GM18858 (cell line): ENCODE measurements at regions not wholly inside any gene's neighbourhood (a gene's known extent, or its start where the extent isn't known, plus 50 kb on each side); places are given as distances from the start of the nearest gene placed in this dataset.
"Not testable (repeated sequence)": the region's sequence is repeated elsewhere in the genome, so short reads cannot be mapped to it uniquely, and the experiment has no call there.

Experiments used
- ATAC-seq: cut with Tn5 transposase; IDR thresholded peaks from one replicate; pipeline ENCODE4 v1.9.1; 2021; ENCODE audit not compliant: unreplicated experiment

DNA sequence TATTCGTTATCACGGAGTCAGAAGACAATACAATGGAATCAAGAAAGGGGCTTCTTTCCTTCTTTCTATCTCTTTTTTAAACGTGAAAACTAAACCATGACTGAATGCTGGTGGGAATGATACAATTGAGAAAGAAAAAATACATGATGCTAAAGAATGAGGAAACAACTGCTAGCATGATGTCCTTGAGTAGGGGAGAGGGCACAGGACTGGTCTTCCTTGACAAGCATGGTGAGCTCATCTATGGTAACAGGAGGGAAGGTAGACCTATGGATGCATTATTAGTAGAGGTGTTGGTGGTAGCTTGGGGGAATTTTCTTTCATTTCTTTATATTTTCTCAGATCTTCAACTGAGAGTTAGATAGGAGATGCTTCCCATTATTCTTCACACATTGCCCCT, 88.9 kb upstream of the COL1A2 start:
- no peak for ATAC-seq

DNA sequence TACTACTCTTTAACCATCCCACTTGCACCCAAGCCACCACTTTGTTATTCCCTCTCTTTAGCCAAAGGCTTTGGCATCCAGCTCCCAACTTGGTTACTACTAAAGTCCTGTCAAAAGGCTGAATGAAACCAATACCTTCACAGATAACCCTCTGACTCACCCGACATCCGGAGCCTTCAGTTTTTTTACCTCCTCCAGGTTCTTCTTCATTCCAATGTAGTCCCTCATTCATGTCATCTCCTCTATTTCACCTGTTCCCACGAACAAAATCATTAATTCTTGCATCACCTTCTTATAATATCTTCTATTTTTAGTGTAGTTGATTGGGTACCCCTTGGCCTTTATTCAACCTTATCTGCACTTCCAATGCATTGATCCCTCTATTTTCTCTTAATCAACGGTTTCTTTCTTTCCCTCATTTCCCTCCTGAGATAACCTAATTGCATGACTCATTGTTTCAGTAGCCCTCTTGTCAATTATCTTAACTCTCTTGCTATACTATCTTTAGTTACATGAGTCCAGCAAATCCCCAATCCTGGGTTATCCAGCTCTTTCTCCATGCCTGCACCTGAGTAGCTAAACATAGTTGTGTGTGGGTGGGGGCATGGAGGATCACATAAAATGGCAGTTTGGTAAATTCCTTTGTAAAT, 87.2 kb upstream of the COL1A2 start:
- no peak for ATAC-seq

DNA sequence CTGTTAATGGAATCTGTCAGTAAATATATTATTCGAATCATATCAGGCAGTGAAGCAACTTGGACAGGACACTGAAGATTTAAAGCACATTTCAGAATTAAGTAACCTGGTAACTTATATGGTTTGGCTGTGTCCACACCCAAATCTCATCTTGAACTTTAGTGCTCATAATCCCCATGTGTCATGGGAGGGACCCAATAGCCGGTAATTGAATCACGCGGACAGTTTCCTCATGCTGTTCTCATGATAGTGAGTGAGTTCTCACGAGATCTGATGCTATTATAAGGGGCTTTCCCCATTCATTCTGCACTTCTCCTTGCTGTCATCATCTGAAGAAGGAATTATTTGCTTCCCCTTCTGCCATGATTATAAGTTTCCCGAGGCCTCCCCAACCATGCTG, 83.2 kb upstream of the COL1A2 start:
- no peak for ATAC-seq

- no peak for ATAC-seq
These were observed 80.8 kb upstream of the COL1A2 start for GRCh38 chr7:94313926-94314325.

GRCh38 chr7:94314413-94315410, 80.0 kb upstream of the COL1A2 start:
- no peak for ATAC-seq

- ATAC-seq: not testable (repeated sequence)
These were observed 73.6 kb upstream of the COL1A2 start for GRCh38 chr7:94321138-94321537.

DNA sequence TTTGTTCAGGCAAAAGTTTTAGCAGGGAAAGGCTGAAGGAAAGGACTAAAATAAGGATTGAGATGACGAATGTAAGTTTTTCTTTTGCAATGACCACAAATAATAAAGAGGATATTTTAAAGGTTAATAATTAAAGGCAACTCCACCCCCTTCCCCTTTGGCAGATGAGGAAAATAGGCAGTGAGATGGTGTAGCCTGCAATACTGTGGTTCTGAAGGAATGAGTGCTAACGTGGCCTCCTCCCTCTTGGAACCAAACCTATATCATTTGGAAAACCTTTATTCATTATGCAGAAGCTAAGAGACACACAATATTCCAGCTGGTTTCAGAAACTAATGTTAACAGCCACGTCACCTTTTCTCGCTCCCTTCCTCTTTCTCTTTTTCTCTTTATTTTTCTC, 70.9 kb upstream of the COL1A2 start:
- ATAC-seq: no peak

DNA sequence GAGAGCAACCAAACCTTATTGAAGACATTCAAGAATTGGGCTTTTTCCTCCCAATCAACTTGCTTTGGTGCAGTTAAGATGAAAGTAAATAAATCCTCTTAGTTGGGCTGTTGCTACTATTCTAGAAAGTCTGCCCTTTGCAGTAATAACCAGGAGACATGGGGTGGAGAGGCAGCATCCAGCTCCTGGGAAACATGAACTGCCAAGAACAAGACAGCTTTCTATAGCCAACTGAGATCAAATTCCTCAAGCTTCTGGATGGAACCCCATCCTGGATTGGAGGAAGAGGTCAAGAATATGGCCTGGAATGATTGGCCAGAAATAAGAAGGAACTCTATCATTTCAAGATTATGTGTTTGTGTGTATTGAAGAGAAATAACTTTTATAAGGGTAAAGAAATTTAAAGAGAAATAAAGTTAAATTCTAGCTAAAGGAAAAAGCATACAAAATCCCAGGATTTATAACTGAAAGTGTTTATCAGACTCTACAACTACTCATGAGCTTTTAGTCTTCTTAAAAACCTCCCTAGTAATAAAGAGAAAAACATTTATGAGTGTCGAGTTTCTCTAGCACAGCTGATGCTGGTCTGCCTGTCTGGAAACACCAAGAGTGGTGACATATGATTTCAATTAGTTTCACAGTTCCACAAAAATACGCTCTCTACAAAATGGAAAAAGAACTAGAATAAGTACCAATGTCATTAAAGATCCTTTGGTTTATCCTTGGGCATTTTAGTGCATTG, 70.1 kb upstream of the COL1A2 start:
- no peak for ATAC-seq

GRCh38 chr7:94325122-94325475, 69.6 kb upstream of the COL1A2 start:
- no peak for ATAC-seq

GRCh38 chr7:94330269-94331020, 64.2 kb upstream of the COL1A2 start:
- ATAC-seq: no peak

DNA sequence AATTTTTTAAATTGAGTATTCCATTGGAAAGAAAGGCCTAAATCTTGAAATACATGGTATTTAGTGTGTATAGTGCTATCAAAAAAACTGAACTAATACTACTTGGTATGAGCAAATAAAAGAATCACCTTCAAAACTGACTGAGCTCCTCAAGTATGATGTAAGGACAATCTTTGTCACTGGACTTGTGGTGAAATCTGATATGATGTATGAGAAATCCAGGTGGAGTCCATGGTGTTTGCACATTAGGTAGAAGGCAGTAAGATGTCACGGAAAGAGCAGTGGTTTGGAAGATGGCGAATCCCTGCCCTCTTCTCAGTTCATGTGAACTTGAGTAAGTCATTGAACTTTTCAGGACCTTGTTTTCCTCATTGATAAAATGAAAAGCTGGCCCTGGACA, 62.1 kb upstream of the COL1A2 start:
- no peak for ATAC-seq

DNA sequence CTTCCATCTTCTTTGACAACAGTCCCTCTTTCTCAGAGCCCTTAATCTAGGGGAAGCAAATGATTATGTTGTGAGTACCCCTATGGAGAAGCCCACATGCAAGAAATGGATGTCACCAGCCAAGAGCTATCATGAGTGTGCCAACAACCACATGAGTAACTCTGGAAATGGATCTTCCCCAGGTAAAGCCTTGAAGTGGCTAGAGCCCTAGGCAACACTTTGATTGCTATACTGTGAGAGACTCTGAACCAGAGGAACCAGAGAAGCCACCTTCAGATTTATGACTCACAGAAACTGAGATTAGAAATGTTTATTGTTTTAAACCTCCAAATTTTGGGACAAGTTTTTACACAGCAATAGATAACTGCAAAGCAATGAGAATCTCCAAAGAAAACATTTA, 60.9 kb upstream of the COL1A2 start:
- ATAC-seq: no peak

- no peak for ATAC-seq
These were observed 59.1 kb upstream of the COL1A2 start for GRCh38 chr7:94335586-94335985.

DNA sequence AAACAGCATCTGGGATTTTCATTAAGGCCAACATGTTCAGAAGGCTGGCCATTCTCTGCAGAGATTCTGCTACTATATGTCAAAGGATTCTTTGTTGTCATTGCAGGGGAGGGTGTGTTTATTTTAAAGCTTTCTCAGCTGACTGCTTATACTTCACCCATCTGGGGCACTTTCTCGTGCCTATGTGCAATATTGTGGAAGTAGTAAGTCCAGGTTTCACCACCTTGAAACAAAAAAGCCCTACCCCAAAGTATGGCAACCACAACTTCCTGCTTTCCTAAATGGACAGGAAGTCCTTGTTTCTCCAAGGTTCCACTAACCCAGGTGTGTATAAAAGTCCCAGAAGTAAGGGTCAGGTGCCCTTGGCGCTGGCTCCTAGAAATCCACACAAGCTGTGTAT, 58.7 kb upstream of the COL1A2 start:
- no peak for ATAC-seq

- ATAC-seq: no peak
These were observed 55.7 kb upstream of the COL1A2 start for GRCh38 chr7:94338921-94339371.

GRCh38 chr7:94344826-94345225, 49.9 kb upstream of the COL1A2 start:
- no peak for ATAC-seq
